ENCODE measurements at regions not wholly inside any gene's neighbourhood (a gene's known extent, or its start where the extent isn't known, plus 50 kb on each side); places are given as distances from the start of the nearest gene placed in this dataset.

DNA sequence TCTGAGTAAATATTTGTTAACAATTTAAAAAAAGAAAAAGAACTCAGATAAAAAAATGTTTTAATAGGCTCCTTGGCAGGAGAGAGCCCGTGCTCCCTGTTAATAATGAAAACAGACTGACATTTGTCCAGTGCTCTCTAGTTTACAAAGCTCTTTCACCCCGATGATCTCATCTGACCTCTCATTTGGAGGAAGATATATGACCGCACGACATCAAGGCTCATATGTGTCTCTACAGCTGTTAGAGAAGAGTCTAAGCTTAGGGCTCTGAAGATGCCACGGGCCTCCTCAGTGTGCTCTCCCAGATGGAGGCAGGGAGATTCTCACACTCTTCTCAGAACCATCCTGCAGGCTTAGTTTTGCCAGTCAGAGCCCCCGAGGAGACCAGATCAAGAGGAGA lies 280.8 kb upstream of the IRX5 start:
- Mint-ChIP-seq H3K36me3 (ENCODE audit: low read depth) (no peaks in the 10 kb centered on the region), H3K27ac (no peak overlapping the region), H3K27me3 (peaks cover 16% of the 10 kb centered on the region), H3K9me3 (no peaks in the 10 kb centered on the region), H3K4me3 (no peak overlapping the region), H3K4me1 (ENCODE audit: low read depth) (no peaks in the 10 kb centered on the region)
- intact Hi-C loops (cut with micrococcal nuclease) = no loop called here
- DNase-seq (no peak), ATAC-seq (no peak)
- ChIA-PET CTCF (no interaction called here), POLR2A (no interaction called here)
- no peak for TF ChIP-seq CTCF (IDR thresholded peaks at IDR 0.05)

DNA sequence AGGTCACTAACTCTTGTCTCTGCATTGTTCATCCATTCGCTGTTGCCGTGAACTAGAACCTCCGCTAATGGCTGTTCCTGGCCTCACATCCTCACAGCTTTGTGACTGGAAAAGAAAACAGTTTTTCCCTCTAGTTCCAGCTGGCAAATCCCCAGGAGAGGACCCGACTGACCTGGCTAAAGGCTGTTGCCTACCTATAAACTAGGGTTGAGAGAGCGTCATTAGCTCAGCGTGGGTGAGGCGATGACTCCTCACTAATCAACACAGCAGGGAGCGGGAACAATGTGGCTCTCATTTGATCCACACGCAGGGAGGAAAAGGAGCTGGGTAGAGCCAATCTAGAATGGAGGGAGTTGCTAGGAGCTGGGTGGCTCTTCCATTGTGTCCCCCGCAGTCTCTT lies 282.1 kb upstream of the IRX5 start:
- POLR2A ChIA-PET = interaction anchor here (0.8 kb wide), 1 partner anchor 9 kb away, joined by 6 read pairs; no protein-coding TSS in a partner anchor
- H3K4me1 Mint-ChIP-seq (ENCODE audit: low read depth) = no peaks in the 10 kb centered on the region
- ATAC-seq = no peak
- CTCF ChIA-PET = no interaction called here
- H3K9me3 Mint-ChIP-seq = no peaks in the 10 kb centered on the region
- H3K27ac Mint-ChIP-seq = no peak overlapping the region
- intact Hi-C loops (cut with micrococcal nuclease) = no loop called here
- H3K36me3 Mint-ChIP-seq (ENCODE audit: low read depth) = no peaks in the 10 kb centered on the region
- no peak for TF ChIP-seq CTCF (IDR thresholded peaks at IDR 0.05)
- no peak for DNase-seq
- peaks cover 6% of the 10 kb centered on the region for H3K27me3 Mint-ChIP-seq
- H3K4me3 Mint-ChIP-seq = no peak overlapping the region

DNA sequence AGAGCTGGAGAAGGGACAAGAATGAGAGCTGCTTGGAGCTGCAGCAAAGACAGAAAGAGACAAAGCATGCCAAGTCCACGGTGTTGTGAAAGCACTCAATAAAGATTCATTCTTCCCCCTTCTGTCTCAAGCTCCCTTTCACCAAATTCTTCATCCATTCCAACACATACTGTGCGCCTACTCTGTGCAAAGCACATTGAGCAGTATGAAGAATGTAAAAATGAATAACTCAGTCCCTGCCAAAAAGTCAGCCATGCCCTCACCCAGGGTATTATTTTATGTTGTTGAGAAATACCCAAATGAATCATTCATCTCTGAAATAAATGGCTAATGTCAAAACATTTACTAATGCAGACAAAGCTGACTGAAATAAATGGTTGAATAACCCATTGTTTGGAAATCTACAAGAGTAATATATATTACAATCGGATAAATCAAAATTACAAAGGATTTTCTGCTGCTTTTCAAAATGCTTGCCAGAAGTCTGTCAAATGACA lies 282.9 kb upstream of the IRX5 start:
- Mint-ChIP-seq H3K4me3 (no peak overlapping the region), H3K36me3 (ENCODE audit: low read depth) (no peaks in the 10 kb centered on the region), H3K9me3 (no peaks in the 10 kb centered on the region), H3K4me1 (ENCODE audit: low read depth) (no peaks in the 10 kb centered on the region), H3K27me3 (peaks cover 5% of the 10 kb centered on the region), H3K27ac (no peak overlapping the region)
- no peak for TF ChIP-seq CTCF (IDR thresholded peaks at IDR 0.05)
- ATAC-seq (no peak), DNase-seq (no peak)
- CTCF ChIA-PET = no interaction called here
- POLR2A ChIA-PET = no interaction called here
- intact Hi-C loops (cut with micrococcal nuclease) = no loop called here

- DNase-seq = no peak
- H3K36me3 Mint-ChIP-seq (ENCODE audit: low read depth) = no peaks in the 10 kb centered on the region
- intact Hi-C loops (cut with micrococcal nuclease) = no loop called here
- no peak overlapping the region for H3K27ac Mint-ChIP-seq
- ChIA-PET CTCF (no interaction called here), POLR2A (no interaction called here)
- peaks cover 7% of the 10 kb centered on the region for H3K27me3 Mint-ChIP-seq
- TF ChIP-seq CTCF (IDR thresholded peaks at IDR 0.05) = no peak
- no peak overlapping the region for H3K4me3 Mint-ChIP-seq
- H3K9me3 Mint-ChIP-seq = no peaks in the 10 kb centered on the region
- no peak for ATAC-seq
- H3K4me1 Mint-ChIP-seq (ENCODE audit: low read depth) = no peaks in the 10 kb centered on the region
Measured at GRCh38 chr16:54647216-54647615, 283.4 kb upstream of the IRX5 start.

DNA sequence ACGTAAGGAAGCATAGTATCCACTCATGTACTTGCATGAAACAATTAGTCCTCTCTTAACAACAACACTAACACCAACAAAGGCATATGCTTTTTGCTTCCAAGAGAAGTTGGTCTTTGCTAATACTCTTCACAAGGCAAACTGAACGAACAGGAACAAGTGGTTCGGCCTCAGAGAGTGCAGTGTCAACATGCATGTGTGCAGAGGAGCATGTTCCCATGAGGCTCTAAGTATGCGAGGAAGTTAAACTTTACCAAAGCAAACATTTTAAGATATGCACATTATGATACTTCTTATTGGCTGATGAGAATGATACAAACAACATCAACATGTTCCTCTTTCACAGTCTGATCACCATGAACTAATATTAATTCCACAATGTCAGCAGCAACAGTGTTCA lies 285.3 kb upstream of the IRX5 start:
- ChIA-PET CTCF (no interaction called here), POLR2A (no interaction called here)
- DNase-seq = no peak
- Mint-ChIP-seq H3K36me3 (ENCODE audit: low read depth) (no peaks in the 10 kb centered on the region), H3K4me1 (ENCODE audit: low read depth) (no peaks in the 10 kb centered on the region), H3K27ac (no peak overlapping the region), H3K9me3 (no peaks in the 10 kb centered on the region), H3K27me3 (peaks cover 8% of the 10 kb centered on the region), H3K4me3 (no peak overlapping the region)
- no peak for TF ChIP-seq CTCF (IDR thresholded peaks at IDR 0.05)
- ATAC-seq = no peak
- intact Hi-C loops (cut with micrococcal nuclease) = no loop called here
